SK-N-SH treated with all-trans-retinoic acid at 6 μM for 48 hours (cell line): ENCODE measurements at regions not wholly inside any gene's neighbourhood (a gene's known extent, or its start where the extent isn't known, plus 50 kb on each side); places are given as distances from the start of the nearest gene placed in this dataset.

ENCODE experiments used
- BACH2 ChIP-seq: fragments of 250-450 bp; sonication (Bioruptor Pico); IDR thresholded peaks from 2 replicates; pipeline ENCODE4 v1.9.0; 2021; ENCODE audit warnings: mild to moderate bottlenecking, borderline replicate concordance
- ISL1 ChIP-seq: fragments of 250-450 bp; sonication (Bioruptor Pico); IDR thresholded peaks from 2 replicates; pipeline ENCODE4 v2.1.2; 2022; ENCODE audit warnings: mild to moderate bottlenecking, moderate library complexity
- OSR1 ChIP-seq: fragments of 250-450 bp; sonication (Bioruptor Pico); IDR thresholded peaks from 2 replicates; pipeline ENCODE4 v1.8.0; 2022; ENCODE audit warnings: moderate library complexity, mild to moderate bottlenecking, inconsistent platforms
- PPARA ChIP-seq: fragments of 250-450 bp; sonication (Bioruptor Pico); IDR thresholded peaks from 2 replicates; pipeline ENCODE4 v1.5.0; 2020; ENCODE audit warnings: mild to moderate bottlenecking, borderline replicate concordance
- SNAI2 ChIP-seq: fragments of 250-450 bp; sonication (Bioruptor Pico); IDR thresholded peaks from 2 replicates; pipeline ENCODE4 v1.5.0; 2020; ENCODE audit warnings: mild to moderate bottlenecking, moderate library complexity
- ZFP30 ChIP-seq: fragments of 450-650 bp; formaldehyde crosslinking; IDR thresholded peaks from 2 replicates; pipeline ENCODE4 v1.5.0; 2022; ENCODE audit warnings: mild to moderate bottlenecking, moderate library complexity
- ZNF70 ChIP-seq: fragments of 450-650 bp; formaldehyde crosslinking; IDR thresholded peaks from 2 replicates; pipeline ENCODE4 v1.5.0; 2020; ENCODE audit warnings: mild to moderate bottlenecking, moderate library complexity
- TF ChIP-seq, protein P1 (sequence below): fragments of 250-450 bp; sonication (Bioruptor Pico); IDR thresholded peaks from 2 replicates; pipeline ENCODE4 v1.8.0; 2020; ENCODE audit warnings: mild to moderate bottlenecking, moderate library complexity, borderline replicate concordance
- TF ChIP-seq, protein P2 (sequence below): fragments of 250-450 bp; sonication (Bioruptor Pico); IDR thresholded peaks from 2 replicates; pipeline ENCODE4 v1.5.1; 2020; ENCODE audit warnings: low read depth, mild to moderate bottlenecking, moderate library complexity

DNA sequence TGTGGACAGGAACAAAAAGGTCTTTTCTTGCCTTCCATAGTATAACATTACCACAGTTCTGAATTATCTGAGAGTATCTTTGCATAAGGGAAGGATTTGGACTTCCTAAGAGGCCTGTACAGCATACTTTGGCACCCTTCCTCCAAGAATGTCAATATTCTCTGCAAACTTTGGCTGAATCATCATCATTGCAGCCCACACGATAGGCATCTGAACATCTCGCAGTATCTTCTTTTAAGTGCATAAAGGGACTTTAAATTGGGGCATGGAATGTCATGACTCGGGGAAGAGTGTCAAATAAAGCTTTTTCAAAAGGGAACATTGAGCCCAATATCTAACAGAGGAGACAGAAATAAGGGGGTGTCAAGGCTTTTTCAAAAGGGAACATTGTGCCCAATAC is 646.2 kb upstream of the STXBP6 start:
- TF ChIP-seq ISL1 (CRISPR knock-in tag) (no peak), OSR1 (CRISPR knock-in tag) (no peak), PPARA (CRISPR knock-in tag) (no peak), ZFP30 (CRISPR knock-in tag) (no peak), BACH2 (CRISPR knock-in tag) (no peak), ZNF70 (no peak), SNAI2 (CRISPR knock-in tag) (no peak)
- TF ChIP-seq, protein P1, sequence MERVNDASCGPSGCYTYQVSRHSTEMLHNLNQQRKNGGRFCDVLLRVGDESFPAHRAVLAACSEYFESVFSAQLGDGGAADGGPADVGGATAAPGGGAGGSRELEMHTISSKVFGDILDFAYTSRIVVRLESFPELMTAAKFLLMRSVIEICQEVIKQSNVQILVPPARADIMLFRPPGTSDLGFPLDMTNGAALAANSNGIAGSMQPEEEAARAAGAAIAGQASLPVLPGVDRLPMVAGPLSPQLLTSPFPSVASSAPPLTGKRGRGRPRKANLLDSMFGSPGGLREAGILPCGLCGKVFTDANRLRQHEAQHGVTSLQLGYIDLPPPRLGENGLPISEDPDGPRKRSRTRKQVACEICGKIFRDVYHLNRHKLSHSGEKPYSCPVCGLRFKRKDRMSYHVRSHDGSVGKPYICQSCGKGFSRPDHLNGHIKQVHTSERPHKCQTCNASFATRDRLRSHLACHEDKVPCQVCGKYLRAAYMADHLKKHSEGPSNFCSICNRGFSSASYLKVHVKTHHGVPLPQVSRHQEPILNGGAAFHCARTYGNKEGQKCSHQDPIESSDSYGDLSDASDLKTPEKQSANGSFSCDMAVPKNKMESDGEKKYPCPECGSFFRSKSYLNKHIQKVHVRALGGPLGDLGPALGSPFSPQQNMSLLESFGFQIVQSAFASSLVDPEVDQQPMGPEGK (CRISPR knock-in tag) = no peak
- TF ChIP-seq, protein P2, sequence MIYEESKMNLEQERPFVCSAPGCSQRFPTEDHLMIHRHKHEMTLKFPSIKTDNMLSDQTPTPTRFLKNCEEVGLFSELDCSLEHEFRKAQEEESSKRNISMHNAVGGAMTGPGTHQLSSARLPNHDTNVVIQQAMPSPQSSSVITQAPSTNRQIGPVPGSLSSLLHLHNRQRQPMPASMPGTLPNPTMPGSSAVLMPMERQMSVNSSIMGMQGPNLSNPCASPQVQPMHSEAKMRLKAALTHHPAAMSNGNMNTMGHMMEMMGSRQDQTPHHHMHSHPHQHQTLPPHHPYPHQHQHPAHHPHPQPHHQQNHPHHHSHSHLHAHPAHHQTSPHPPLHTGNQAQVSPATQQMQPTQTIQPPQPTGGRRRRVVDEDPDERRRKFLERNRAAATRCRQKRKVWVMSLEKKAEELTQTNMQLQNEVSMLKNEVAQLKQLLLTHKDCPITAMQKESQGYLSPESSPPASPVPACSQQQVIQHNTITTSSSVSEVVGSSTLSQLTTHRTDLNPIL (CRISPR knock-in tag) = no peak
